GM18517 (cell line): ENCODE measurements at regions not wholly inside any gene's neighbourhood (a gene's known extent, or its start where the extent isn't known, plus 50 kb on each side); places are given as distances from the start of the nearest gene placed in this dataset.

Experiments
- ATAC-seq: cut with Tn5 transposase; IDR thresholded peaks from one replicate; pipeline ENCODE4 v1.9.1; 2021; ENCODE audit warnings: mild to moderate bottlenecking, moderate library complexity; ENCODE audit not compliant: unreplicated experiment

GRCh38 chr4:85381968-85382367 lies 93.0 kb upstream of the ARHGAP24 start:
- no peak for ATAC-seq

GRCh38 chr4:85391071-85391470 lies 83.9 kb upstream of the ARHGAP24 start:
- ATAC-seq: no peak

GRCh38 chr4:85391589-85392410 lies 83.2 kb upstream of the ARHGAP24 start:
- ATAC-seq: peak; percentile 91

- ATAC-seq: peak; percentile 58
Observed at GRCh38 chr4:85393201-85393600, 81.7 kb upstream of the ARHGAP24 start.

- ATAC-seq: no peak
Observed at GRCh38 chr4:85398276-85398675, 76.7 kb upstream of the ARHGAP24 start.

- ATAC-seq: peak; percentile 87
Observed at GRCh38 chr4:85399270-85399669, 75.7 kb upstream of the ARHGAP24 start.

- ATAC-seq: no peak
Observed at GRCh38 chr4:85402371-85402770, 72.6 kb upstream of the ARHGAP24 start.

GRCh38 chr4:85406185-85406584 lies 68.8 kb upstream of the ARHGAP24 start:
- ATAC-seq: no peak

GRCh38 chr4:85407546-85407945 lies 67.4 kb upstream of the ARHGAP24 start:
- ATAC-seq: no peak

GRCh38 chr4:85408301-85408700 lies 66.6 kb upstream of the ARHGAP24 start:
- no peak for ATAC-seq

GRCh38 chr4:85409251-85409650 lies 65.7 kb upstream of the ARHGAP24 start:
- ATAC-seq: no peak

GRCh38 chr4:85411386-85411785 lies 63.6 kb upstream of the ARHGAP24 start:
- ATAC-seq: no peak

GRCh38 chr4:85414972-85415371 lies 60.0 kb upstream of the ARHGAP24 start:
- ATAC-seq: no peak

GRCh38 chr4:85416094-85416493 lies 58.9 kb upstream of the ARHGAP24 start:
- no peak for ATAC-seq

- ATAC-seq: no peak
Observed at GRCh38 chr4:85419103-85419502, 55.8 kb upstream of the ARHGAP24 start.

- ATAC-seq: no peak
Observed at GRCh38 chr4:85420831-85421230, 54.1 kb upstream of the ARHGAP24 start.

- ATAC-seq: no peak
Observed at GRCh38 chr4:85423431-85423830, 51.5 kb upstream of the ARHGAP24 start.
